ENCODE measurements at regions not wholly inside any gene's neighbourhood (a gene's known extent, or its start where the extent isn't known, plus 50 kb on each side); places are given as distances from the start of the nearest gene placed in this dataset.
"Not testable (repeated sequence)": the region's sequence is repeated elsewhere in the genome, so short reads cannot be mapped to it uniquely, and the experiment has no call there.

DNA sequence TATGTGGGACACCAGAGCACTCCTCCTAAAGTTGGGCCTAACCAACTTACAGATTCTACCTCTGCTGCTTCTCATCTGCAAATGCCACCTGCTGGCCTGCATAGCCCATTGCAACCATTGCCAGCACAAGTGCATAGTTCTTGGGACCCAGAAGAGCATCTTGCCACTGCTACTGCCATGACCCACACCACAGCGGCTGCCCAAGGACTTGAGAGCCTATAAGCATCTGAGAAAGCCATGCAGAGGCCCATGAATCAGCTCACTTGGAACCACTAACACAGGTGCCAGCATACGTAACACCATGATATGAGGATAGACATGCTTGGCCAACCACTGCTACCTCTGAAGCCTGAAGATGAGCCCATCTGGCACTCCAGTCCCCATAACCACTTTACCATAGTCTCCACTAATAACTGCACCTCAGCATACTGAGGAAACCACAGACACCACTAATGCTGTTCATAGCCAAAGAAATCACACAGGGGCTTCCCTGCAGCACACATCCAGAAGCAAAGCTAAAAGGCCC, 258.1 kb upstream of the AGTR2 start:
- no peak for DNase-seq

DNA sequence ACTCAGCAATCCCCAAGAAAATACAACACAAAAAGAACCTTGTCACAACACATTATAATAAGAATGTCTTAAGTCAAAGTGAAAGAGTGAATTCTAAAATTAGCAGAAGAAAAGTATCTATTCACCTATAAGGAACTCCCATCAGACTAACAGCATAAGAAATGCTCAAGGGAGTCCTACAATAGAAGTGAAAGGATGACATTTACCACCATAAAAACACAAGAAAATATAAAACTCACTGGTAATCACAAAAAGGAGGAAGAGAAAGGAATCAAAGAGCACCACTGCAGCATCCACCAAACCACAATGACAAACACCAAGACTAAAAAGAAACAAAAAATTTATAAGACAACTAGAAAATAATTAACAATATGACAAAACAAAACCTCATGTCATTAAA, 257.0 kb upstream of the AGTR2 start:
- no peak for DNase-seq

GRCh38 chrX:115915625-115916024, 254.9 kb upstream of the AGTR2 start:
- not testable (repeated sequence) for DNase-seq

- no peak for DNase-seq
Measured at GRCh38 chrX:115929480-115929879, 241.1 kb upstream of the AGTR2 start.

GRCh38 chrX:115936008-115936407, 234.5 kb upstream of the AGTR2 start:
- no peak for DNase-seq

DNA sequence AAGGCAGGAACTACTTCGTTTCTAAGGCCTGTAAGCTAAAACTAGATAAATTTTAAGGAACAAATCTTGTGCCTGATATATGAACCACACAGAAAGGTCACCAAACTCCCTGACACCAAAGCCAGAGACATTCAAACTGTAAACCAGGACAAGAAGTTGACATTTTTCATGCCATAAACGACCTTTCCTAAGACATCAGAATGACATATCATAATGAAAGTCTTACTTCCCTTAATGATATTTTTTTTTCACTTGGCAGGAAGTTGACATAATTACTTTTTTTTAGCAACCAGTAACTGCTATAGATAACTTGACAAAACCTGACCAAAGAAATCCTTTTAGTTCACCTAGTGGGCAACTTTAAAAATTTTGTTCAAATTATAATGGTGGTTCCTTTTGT, 231.5 kb upstream of the AGTR2 start:
- DNase-seq, result no peak

GRCh38 chrX:115939636-115940160, 230.8 kb upstream of the AGTR2 start:
- DNase-seq, result no peak

GRCh38 chrX:115940348-115940747, 230.2 kb upstream of the AGTR2 start:
- DNase-seq, result no peak

DNA sequence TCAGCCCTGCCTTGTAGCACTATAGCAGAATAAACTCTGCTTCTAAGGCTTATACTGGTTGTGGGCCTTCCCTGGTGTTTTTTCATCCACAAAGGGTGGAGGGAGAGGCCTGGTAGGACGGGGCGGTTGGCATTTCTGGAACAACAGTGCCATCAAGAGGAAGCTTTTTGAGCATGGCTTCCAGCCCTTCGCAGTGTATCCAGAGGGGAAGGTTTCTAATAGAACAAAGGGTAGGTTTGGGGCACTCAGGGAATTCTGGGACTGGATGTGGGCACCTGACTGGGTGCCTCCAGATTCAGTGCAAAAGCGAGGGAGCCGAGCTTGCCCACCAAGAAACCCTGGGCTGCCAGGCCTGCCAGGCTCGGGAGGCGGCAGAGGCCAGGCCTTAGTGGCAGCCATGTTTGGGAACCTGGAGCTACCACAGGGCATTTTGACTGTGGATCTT, 229.6 kb upstream of the AGTR2 start:
- no peak for DNase-seq

DNA sequence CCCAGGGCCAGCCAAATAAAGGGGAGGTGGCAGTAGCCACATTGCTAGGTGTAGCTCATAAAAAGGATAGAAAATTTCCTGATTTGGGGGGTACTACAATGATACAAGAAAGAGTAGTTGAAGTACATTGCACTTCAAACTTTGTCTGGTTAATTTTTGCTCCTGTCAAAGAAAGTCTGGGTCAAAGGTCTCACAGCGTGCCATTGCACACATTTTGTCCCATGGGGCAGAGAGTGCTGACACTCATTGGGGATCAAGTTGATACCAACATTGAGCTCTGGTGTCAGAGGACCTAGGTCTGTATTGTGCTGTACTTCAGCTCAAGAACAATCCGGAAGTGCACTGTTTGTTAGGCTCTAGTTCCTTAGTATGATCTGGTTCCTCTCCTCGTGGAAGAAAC, 229.2 kb upstream of the AGTR2 start:
- DNase-seq, result no peak

- DNase-seq, result no peak
Measured at GRCh38 chrX:115946059-115946458, 224.5 kb upstream of the AGTR2 start.

- no peak for DNase-seq
Measured at GRCh38 chrX:115948018-115948923, 222.3 kb upstream of the AGTR2 start.

DNA sequence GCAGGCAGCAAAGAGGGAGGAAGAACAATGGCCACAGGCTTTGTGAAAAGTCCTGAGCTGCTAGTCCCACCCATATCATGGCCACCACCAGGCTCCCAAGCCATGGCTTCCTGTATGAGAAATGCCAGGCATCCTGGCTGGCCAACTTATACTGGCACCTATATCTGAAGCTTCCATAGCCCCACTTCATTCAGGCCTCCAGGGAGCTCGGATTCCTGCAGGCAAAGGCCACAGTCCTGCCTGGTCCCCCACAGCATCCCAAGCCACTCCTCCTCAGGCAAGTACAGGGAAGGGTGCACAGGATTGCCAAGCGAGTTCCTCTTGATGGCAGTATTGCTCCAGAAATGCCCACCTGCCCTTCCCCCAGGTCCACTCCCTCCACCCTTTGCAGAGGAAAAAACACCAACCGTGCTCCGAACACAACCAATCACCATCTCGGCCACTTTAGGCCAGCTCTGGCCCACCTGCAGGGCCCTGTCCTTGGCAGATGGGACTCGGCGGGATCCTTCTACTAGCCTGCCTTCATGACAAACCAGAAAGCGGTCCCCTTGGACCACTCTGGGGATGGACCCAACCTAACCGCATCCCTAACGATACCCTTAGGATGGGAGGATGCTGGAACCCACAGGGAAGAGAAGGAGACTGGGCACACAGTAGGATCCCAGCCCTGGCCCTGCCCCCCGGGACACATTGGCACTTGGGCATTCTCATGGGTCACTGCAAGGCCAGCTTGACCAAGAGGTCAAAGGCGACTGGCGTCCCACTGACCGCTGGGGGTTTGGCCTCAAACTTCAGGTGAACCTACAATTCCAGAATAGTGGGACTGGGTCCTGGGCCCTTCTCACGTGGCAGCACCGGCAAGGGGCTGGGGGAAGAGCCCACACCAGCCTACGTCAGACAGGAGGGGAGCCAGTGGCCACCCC, 220.4 kb upstream of the AGTR2 start:
- no peak for DNase-seq

DNA sequence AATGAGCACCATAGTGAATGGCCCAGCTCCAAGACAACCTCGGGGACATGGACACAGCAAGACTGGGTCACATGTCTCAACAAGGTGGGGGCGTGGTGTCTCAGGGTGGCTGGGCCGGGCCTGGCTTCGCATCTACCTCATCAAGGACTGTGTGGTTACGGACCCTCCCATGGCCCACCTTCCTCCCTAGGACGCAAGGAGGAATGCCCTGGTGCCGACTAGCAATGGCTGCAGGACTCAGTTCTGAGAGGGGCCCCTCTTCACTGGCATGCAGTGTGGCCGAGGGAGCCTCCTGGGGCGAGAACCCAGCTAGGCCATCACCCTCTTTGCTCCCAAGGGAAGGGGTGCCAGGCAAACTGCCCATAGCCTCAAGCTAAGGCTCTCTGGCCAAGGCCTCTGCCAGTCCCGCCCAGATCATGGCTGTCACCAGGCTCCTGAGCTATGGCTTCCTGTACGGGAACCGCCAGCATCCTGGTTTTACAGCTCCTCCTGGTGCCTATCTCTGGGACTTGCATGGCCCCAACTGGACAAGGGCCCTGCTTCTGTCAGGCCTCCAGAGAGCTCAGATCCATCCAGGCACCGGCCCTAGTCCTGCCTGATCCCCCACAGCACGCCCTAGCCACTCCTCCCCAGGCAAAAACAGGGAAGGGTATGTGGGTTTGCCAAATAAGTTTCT, 218.0 kb upstream of the AGTR2 start:
- no peak for DNase-seq

- no peak for DNase-seq
Measured at GRCh38 chrX:115957862-115958490, 212.6 kb upstream of the AGTR2 start.

DNA sequence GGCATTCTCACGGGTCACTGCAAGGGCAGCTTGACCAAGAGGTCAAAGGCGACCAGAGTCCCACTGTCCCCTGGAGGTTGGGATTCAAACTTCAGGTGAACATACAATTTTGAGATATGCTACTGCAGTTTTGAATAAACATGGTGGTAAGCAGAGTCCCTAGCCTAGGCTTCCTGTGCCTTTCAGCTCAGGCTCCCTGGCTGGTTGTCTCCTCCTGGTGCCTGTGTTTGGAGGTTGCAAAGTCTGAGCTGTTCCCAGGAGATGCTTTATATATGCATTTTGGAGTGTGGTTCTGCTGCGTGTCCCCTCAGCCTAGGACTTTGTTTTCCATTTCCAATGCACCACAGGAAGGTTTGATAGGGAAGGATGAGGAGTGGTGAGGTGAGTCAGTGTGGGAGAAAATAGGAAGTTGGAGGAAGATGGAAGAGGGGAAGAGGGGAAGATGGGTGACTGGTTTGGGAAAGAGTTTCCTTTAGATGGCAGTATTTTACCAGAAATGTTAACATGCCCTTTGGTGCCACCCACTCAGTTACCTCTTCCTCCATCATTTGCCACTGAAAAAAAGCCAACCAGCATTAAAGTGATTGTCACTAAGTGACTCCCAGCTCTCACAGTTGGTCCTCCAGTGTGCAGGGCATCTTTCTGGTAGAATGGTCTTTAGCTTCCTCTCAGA, 211.7 kb upstream of the AGTR2 start:
- DNase-seq, result no peak

DNA sequence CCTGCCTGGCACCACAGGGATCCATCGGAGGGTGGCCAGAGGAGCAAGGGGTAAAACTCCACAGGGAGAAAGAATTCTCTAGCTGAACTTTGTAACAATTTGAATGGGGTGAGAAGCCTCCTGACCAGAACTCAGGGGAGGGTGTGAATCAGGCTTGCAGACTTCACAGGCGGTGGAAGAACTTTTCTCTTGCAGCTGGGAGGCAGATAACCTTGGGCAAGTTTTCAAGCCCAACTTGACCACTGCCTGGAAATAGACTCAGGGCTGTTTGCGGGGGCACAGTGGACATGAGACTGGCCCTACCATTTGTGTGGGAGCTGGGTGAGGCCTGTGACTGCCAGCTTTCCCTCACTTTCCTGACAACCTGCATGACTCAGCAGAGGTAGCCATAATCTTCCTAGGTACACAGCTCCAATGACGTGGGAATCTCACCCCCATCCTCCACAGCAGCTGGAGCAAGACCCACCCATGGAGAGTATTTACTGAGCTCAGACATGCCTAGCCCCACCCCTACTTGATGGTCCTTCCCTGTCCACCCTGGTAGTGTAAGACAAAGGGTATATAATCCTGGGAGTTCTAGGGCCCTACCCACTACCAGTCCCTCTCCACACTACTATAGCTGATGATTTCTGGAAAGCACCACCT, 210.0 kb upstream of the AGTR2 start:
- DNase-seq, result no peak

DNA sequence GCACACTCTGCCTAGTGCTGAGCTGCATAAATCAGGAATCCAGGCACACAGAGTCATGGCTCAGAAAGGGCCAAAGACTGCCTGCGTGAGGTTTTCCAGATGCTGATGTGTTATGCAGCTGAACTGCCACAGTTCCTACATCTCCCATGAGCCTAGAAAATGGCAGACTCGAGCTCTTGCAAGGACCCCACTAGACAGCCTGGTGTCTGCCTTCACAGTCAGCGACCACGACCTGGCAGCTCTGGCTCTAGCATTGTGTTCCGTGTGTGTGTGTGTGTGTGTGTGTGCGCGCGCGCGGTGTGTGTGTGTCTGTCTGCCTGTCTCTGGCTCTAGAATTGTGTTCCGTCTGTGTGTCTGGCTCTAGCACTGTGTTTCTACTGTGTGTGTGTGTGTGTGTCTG, 203.6 kb upstream of the AGTR2 start:
- DNase-seq, result no peak

DNA sequence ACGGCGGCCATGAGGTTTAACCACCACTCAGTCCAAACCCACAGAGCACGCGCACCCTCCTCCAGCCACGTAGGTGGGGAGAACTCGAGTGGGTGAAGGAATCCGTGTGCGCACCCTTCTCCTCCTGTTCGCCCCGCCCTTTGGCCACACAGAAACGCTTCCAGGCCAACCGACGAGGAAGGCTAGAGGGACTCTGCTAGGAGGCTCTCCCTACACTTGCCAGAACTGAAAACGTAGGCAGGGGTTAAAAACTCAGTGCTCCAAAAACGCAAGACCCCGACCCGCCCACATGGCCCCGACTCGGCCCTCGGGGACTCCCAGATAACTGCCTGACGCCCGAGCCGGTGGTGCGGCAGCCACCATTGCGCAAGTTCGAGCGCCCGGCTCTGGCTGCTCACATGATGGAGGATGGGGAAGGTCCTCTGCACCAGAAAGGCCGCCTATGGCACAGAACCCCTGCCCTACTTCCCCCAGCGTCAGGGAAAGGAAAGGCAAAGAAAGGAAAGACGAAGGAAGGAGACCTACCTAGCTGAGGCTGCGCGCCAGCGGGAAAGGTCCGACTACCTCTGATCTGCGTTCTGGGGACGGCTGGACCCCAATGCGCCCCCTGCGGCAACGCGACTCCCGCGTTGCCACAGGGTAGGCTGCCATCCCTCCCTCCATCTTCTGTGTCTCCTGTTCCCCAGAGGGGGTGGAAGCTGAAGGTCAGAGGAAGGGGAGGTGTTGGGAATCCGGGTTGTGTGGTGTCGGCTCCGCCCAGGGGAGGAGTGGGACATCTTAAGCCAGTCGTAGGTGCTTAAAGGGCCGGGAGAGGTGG, 201.9 kb upstream of the AGTR2 start:
- DNase-seq, result peak; percentile 10

- no peak for DNase-seq
Measured at GRCh38 chrX:115970718-115971117, 199.8 kb upstream of the AGTR2 start.
